Cardiac muscle cell (in vitro differentiated cells and primary cell): ENCODE measurements at regions not wholly inside any gene's neighbourhood (a gene's known extent, or its start where the extent isn't known, plus 50 kb on each side); places are given as distances from the start of the nearest gene placed in this dataset.

Experiments
- DNase-seq, 2 donors: peaks; one replicate each; pipeline versions ENCODE4 v3.0.0 to v3.0.0-alpha.2; 2010 to 2017; ENCODE audit warnings: low read depth in 1 of 2, low spot score in 1 of 2
- H3K27ac ChIP-seq: fragments of 200-600 bp; sonication (generic); 2 replicates; pipeline ENCODE4 v1.5.1; 2016
- H3K27me3 ChIP-seq: fragments of 200-600 bp; sonication (generic); 2 replicates; pipeline ENCODE4 v1.6.0; 2016; ENCODE audit warnings: control low read depth
- H3K36me3 ChIP-seq: fragments of 200-600 bp; sonication (generic); 2 replicates; pipeline ENCODE4 v1.5.1; 2016; ENCODE audit warnings: control low read depth
- H3K4me1 ChIP-seq: fragments of 200-600 bp; sonication (generic); 2 replicates; pipeline ENCODE4 v1.8.1; 2017; ENCODE audit warnings: low read depth, mild to moderate bottlenecking, mixed run types
- H3K4me3 ChIP-seq: fragments of 200-600 bp; sonication (generic); 2 replicates; pipeline ENCODE4 v1.5.1; 2016; ENCODE audit warnings: mild to moderate bottlenecking
- H3K9me3 ChIP-seq: fragments of 200-600 bp; sonication (generic); 2 replicates; pipeline ENCODE4 v1.5.1; 2017; ENCODE audit warnings: low read depth, mild to moderate bottlenecking, control low read depth
- CTCF ChIP-seq: IDR thresholded peaks from 2 replicates; pipeline ENCODE4 v1.5.1; 2012; ENCODE audit warnings: low read depth, mild to moderate bottlenecking, low read length

GRCh38 chr3:184491867-184492615 lies 69.5 kb upstream of the EPHB3 start:
- Histone ChIP-seq H3K36me3 (no peaks in the 10 kb centered on the region), H3K27me3 (peaks cover 55% of the 10 kb centered on the region), H3K4me1 (no peaks in the 10 kb centered on the region), H3K4me3 (no peak overlapping the region), H3K9me3 (no peaks in the 10 kb centered on the region), H3K27ac (no peak overlapping the region)
- peak in 1 of 2 donors; percentile 25 for DNase-seq
- TF ChIP-seq CTCF: no peak

DNA sequence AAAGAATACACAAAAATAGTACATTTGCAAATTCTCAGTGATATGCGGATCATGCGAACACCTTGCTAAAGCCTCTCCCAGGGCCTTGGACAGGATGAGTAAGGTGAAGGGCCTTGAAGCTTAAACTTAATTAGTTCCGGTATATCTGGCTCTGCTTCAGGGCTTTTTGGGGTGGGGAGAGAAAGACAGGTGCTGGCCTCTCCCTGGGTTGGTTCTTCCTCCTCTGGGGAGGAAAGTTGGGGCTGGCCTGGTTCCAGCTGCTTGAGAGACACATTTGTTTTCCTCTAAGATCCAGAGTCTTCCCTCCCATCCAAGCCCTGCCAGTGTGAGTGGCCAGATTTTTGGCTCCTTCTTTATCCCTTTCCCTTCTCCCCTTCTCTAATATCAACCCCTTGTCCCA lies 64.7 kb upstream of the EPHB3 start:
- H3K36me3 ChIP-seq: no peaks in the 10 kb centered on the region
- no peaks in the 10 kb centered on the region for H3K9me3 ChIP-seq
- no peaks in the 10 kb centered on the region for H3K4me1 ChIP-seq
- no peak overlapping the region for H3K27ac ChIP-seq
- no peak for TF ChIP-seq CTCF
- H3K4me3 ChIP-seq: no peak overlapping the region
- H3K27me3 ChIP-seq: peaks cover 20% of the 10 kb centered on the region
- DNase-seq: no peak

GRCh38 chr3:184497804-184498203 lies 63.8 kb upstream of the EPHB3 start:
- H3K27me3 ChIP-seq: peaks cover 14% of the 10 kb centered on the region
- no peaks in the 10 kb centered on the region for H3K4me1 ChIP-seq
- H3K4me3 ChIP-seq: no peak overlapping the region
- no peaks in the 10 kb centered on the region for H3K9me3 ChIP-seq
- no peak overlapping the region for H3K27ac ChIP-seq
- no peak for DNase-seq
- no peak for TF ChIP-seq CTCF
- H3K36me3 ChIP-seq: no peaks in the 10 kb centered on the region

GRCh38 chr3:184498986-184499606 lies 62.5 kb upstream of the EPHB3 start:
- Histone ChIP-seq H3K27me3 (peaks cover 1% of the 10 kb centered on the region), H3K36me3 (no peaks in the 10 kb centered on the region), H3K4me1 (no peaks in the 10 kb centered on the region), H3K9me3 (no peaks in the 10 kb centered on the region), H3K4me3 (no peak overlapping the region), H3K27ac (no peak overlapping the region)
- no peak for DNase-seq
- no peak for TF ChIP-seq CTCF

DNA sequence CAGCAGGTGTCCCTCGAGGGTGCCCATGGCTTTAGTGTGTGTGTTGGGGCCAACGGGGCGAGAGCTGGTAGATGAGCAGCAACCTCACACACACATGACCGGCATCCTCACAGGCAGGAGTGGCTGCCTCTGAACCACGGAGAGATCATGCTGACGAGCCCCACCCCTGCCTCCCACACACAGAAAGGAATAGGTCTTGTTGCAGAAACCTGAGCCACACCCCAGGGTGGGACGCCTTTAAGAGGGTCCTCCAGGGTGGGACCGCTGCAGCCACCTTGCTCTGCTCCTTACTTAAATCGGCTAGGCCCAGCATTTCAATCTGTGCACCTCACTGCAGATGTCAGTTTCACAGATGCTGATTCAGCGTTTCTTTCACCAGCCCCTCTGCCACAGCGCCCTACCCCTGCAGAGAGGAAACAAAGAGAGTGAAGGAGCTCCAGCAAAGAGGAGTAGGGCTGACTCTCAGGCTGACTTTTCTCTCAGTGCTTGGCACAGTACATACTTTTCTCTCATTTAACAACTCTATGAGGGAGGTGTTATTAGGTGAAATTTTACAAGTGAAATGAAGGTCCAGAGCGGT lies 61.2 kb upstream of the EPHB3 start:
- no peak for TF ChIP-seq CTCF
- DNase-seq: no peak
- Histone ChIP-seq H3K36me3 (no peaks in the 10 kb centered on the region), H3K9me3 (no peaks in the 10 kb centered on the region), H3K27ac (no peak overlapping the region), H3K27me3 (no peaks in the 10 kb centered on the region), H3K4me1 (no peaks in the 10 kb centered on the region), H3K4me3 (no peak overlapping the region)
